Ovary (tissue), 7 donors: ENCODE measurements at regions not wholly inside any gene's neighbourhood (a gene's known extent, or its start where the extent isn't known, plus 50 kb on each side); places are given as distances from the start of the nearest gene placed in this dataset.

ENCODE experiments used
- DNase-seq, 5 donors: peaks; one replicate each; pipeline ENCODE4 v3.0.0-alpha.2; 2019 to 2020
- H3K27ac ChIP-seq, 2 donors: fragments of 200-600 bp; one replicate each; pipeline versions ENCODE4 v1.5.1 to v1.8.0; 2019 to 2022
- H3K27me3 ChIP-seq: fragments of 200-600 bp; one replicate; pipeline ENCODE4 v1.8.0; 2022
- H3K36me3 ChIP-seq: fragments of 200-600 bp; sonication (generic); one replicate; pipeline ENCODE4 v1.5.1; 2019
- H3K4me1 ChIP-seq: one replicate; pipeline ENCODE4 v1.8.1; 2013; ENCODE audit warnings: mild to moderate bottlenecking, moderate library complexity; ENCODE audit not compliant: insufficient read depth
- H3K4me3 ChIP-seq: fragments of 200-600 bp; sonication (generic); one replicate; pipeline ENCODE4 v1.5.1; 2017
- H3K9me3 ChIP-seq, 2 donors: fragments of 200-600 bp in 1 of 2; sonication (generic) in 1 of 2; one replicate each; pipeline versions ENCODE4 v1.5.1 to v1.8.1; 2013 to 2019; ENCODE audit warnings: mild to moderate bottlenecking in 1 of 2, moderate library complexity in 1 of 2
- EP300 ChIP-seq: sonication (generic); formaldehyde crosslinking; IDR thresholded peaks from one replicate; pipeline ENCODE4 v1.6.1; 2017; ENCODE audit warnings: antibody characterized with exemption
- POLR2A ChIP-seq: fragments of 450-650 bp; IDR thresholded peaks from one replicate; pipeline ENCODE4 v1.6.1; 2017; ENCODE audit warnings: antibody characterized with exemption, mild to moderate bottlenecking, moderate library complexity
- WGBS, 3 donors: extraction: QIAGEN DNeasy Blood & Tissue Kit in 1 of 3; methylation state at CpG; one replicate each; pipeline versions ENCODE4 v1.1.5 to v1.1.7; 2013 to 2017; 5-methylcytosine and 5-hydroxymethylcytosine counted together
- intact Hi-C, 4 donors: fragments of 100-400 bp; cut with DNase I; formaldehyde crosslinking; loops; one replicate each; pipeline versions ENCODE4 v1.11.0 to v1.15.1; 2022 to 2023
- TF ChIP-seq, protein P1 (sequence below), 3 donors: fragments of 450-650 bp in 2 of 3; fragments of 200-600 bp in 1 of 3; IDR thresholded peaks; one replicate each; pipeline versions ENCODE4 v1.5.1 to v1.8.0; 2016 to 2022; ENCODE audit warnings: antibody characterized with exemption in 3 of 3, mild to moderate bottlenecking in 1 of 3
- donor health status: DM: no; HTN: no; CAD: no; lungs with moderate emphysema.
- donor health status: DM: no; HTN: no; CAD: no.
- donor health status: Bipolar disorder and iron deficiency.
- donor health status: DM: no; HTN: no; CAD: no.
- donor health status: DM: yes; HTN: yes; CAD: no.

DNA sequence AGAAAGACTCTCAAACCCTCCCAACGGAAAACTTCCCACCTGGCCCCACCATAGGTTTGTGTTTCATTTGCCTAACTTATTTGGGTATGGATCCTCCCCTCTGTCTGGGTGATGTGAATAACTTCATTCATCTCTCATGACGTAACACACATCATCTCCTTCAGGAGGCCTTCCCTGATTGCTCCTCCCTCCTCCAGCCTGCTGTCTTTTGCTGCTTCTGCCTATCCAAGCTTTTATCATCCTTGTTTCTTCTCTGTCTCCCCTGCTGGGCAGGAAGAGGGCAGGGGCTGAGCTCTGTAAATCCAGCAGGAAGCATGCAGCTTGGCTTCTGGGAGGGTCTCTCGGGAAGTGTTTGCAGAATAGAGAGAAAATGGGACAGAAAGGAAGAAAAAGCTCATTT, 766.0 kb upstream of the TBX3 start:
- WGBS, 3 donors: 94 to 97% (median 95%) methylated on average over 3 of the region's 3 CpGs

DNA sequence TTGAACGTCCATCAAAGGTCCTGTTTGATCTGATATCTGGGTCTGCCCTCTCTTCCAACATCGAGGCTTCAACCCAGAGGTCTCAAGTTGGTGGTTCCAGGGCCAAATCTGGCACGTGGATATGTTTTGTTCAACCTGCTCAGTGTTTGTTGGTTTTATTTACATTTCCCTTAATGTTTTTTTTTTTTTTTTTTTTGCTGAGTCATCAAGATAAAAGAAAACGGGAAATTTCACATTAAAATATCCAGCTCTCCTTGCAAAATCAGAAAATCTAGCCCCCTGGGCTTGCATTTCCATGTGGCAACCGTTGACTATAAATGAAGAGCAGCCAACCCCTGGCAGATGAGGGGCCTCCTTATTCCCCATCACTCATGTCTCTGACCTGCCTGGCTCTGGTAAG, 765.6 kb upstream of the TBX3 start:
- no peaks in the 10 kb centered on the region for H3K9me3 ChIP-seq
- TF ChIP-seq EP300 (no peak), POLR2A (no peak)
- TF ChIP-seq, protein P1, sequence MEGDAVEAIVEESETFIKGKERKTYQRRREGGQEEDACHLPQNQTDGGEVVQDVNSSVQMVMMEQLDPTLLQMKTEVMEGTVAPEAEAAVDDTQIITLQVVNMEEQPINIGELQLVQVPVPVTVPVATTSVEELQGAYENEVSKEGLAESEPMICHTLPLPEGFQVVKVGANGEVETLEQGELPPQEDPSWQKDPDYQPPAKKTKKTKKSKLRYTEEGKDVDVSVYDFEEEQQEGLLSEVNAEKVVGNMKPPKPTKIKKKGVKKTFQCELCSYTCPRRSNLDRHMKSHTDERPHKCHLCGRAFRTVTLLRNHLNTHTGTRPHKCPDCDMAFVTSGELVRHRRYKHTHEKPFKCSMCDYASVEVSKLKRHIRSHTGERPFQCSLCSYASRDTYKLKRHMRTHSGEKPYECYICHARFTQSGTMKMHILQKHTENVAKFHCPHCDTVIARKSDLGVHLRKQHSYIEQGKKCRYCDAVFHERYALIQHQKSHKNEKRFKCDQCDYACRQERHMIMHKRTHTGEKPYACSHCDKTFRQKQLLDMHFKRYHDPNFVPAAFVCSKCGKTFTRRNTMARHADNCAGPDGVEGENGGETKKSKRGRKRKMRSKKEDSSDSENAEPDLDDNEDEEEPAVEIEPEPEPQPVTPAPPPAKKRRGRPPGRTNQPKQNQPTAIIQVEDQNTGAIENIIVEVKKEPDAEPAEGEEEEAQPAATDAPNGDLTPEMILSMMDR (IDR thresholded peaks at IDR 0.05): no peak
- H3K36me3 ChIP-seq: no peaks in the 10 kb centered on the region
- no peak for DNase-seq
- H3K27ac ChIP-seq: no peak overlapping the region
- WGBS, 3 donors: 75 to 86% (median 81%) methylated on average over 5 of the region's 5 CpGs
- no peak overlapping the region for H3K4me3 ChIP-seq
- no peaks in the 10 kb centered on the region for H3K27me3 ChIP-seq
- peaks cover 1% of the 10 kb centered on the region for H3K4me1 ChIP-seq
- intact Hi-C loops: no loop called here

More for the DNA sequence above, 766.0 kb upstream of the TBX3 start:
- Histone ChIP-seq H3K27me3 (no peaks in the 10 kb centered on the region), H3K27ac (no peak overlapping the region), H3K4me1 (peaks cover 1% of the 10 kb centered on the region), H3K4me3 (no peak overlapping the region), H3K9me3 (no peaks in the 10 kb centered on the region), H3K36me3 (no peaks in the 10 kb centered on the region)
- no peak for DNase-seq
- intact Hi-C loops: loop anchor here in 1 of 4 donors (10.0 kb wide), 1 partner anchor 785 kb away; no protein-coding TSS in a partner anchor
- TF ChIP-seq EP300: no peak
- no peak for TF ChIP-seq POLR2A
- TF ChIP-seq, protein P1 (IDR thresholded peaks at IDR 0.05): no peak

DNA sequence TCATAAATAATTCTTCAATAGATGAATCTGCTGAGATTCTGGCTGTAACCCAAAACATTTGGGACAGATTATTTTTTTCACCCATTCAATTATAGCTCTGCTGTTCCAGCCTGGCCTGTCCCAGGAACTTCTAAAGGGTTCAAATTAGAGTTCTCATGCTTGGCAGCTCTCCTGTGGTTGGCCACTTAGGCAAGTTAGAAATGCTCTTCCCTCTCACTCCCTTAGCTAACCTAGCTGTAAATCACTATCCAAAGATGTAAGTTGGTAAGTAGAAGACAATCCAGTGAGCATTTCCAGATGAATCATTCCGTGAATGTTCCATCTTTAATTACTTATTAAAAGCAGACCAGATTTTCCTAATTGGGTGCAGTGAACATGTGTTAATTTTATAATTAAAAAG, 760.4 kb upstream of the TBX3 start:
- no peaks in the 10 kb centered on the region for H3K4me1 ChIP-seq
- H3K27ac ChIP-seq: no peak overlapping the region
- no peaks in the 10 kb centered on the region for H3K9me3 ChIP-seq
- no peak overlapping the region for H3K4me3 ChIP-seq
- no peak for DNase-seq
- no peaks in the 10 kb centered on the region for H3K36me3 ChIP-seq
- intact Hi-C loops: no loop called here
- 69 to 82% (median 80%) methylated on average over 1 of the region's 1 CpG for WGBS, 3 donors
- TF ChIP-seq POLR2A: no peak
- TF ChIP-seq EP300: no peak
- TF ChIP-seq, protein P1 (IDR thresholded peaks at IDR 0.05): no peak
- no peaks in the 10 kb centered on the region for H3K27me3 ChIP-seq

DNA sequence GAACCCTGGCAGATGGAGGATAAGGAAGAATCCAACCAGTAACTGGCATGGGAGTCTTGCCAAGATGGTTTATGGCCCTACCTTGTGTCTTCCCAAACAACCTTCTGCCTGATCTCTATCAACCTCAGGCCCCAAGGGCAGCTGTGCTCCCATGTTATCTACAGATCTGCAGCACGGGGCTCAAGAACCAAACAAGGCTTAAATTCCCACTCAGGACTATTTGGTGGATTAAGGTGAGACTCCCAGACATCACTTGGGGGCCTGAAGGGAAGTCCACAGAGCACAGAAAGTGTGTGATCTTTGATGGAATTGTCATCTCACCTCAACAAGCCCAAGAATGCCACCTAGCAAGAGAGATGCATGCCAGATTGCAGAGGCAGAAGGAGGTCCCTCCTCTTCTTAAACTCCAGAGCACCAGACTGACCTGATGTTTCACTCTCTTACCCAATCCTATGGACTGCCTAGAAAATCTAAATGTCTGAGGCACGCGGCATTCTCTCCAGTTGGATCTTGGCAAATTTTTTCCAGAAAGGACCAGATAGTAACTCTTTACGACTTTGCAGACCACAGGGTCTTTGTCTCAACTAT, 759.5 kb upstream of the TBX3 start:
- Histone ChIP-seq H3K4me3 (no peak overlapping the region), H3K9me3 (no peaks in the 10 kb centered on the region), H3K36me3 (no peaks in the 10 kb centered on the region), H3K27ac (no peak overlapping the region), H3K27me3 (no peaks in the 10 kb centered on the region), H3K4me1 (no peaks in the 10 kb centered on the region)
- 75 to 88% (median 81%) methylated on average over 4 of the region's 4 CpGs for WGBS, 3 donors
- TF ChIP-seq POLR2A (no peak), EP300 (no peak)
- TF ChIP-seq, protein P1 (IDR thresholded peaks at IDR 0.05): no peak
- intact Hi-C loops: no loop called here
- DNase-seq: no peak
